OCI-LY3 (cell line): ENCODE measurements at regions not wholly inside any gene's neighbourhood (a gene's known extent, or its start where the extent isn't known, plus 50 kb on each side); places are given as distances from the start of the nearest gene placed in this dataset.

Experiments
- H2AFZ ChIP-seq: fragments of 200-600, 300-600 bp; shearing (Covaris generic); 2 replicates; pipeline ENCODE4 v1.6.0; 2014; ENCODE audit warnings: antibody characterized with exemption, low read depth, low read length
- H3K27ac ChIP-seq: fragments of 200-600, 300-600 bp; sonication (generic); 2 replicates; pipeline ENCODE4 v1.5.1; 2014; ENCODE audit warnings: mild to moderate bottlenecking, low read length, moderate library complexity, mixed read lengths
- H3K27me3 ChIP-seq: fragments of 200-600, 300-600 bp; sonication (generic); 2 replicates; pipeline ENCODE4 v1.6.1; 2014; ENCODE audit warnings: low read depth, low read length, mixed read lengths
- H3K36me3 ChIP-seq: fragments of 200-600, 300-600 bp; sonication (generic); replicated peaks from 2 replicates; pipeline ENCODE3; 2014; ENCODE audit warnings: low read depth, low read length, mixed read lengths
- H3K4me1 ChIP-seq: fragments of 300-600, 200-600 bp; sonication (generic); 2 replicates; pipeline ENCODE4 v1.6.1; 2014; ENCODE audit warnings: low read length, mixed read lengths
- H3K4me2 ChIP-seq: fragments of 200-600, 300-600 bp; sonication (generic); 2 replicates; pipeline ENCODE4 v1.6.1; 2014; ENCODE audit warnings: low read length, mixed read lengths
- H3K4me3 ChIP-seq: fragments of 300-600, 200-600 bp; sonication (generic); 2 replicates; pipeline ENCODE4 v1.5.1; 2014; ENCODE audit warnings: antibody characterized with exemption, mild to moderate bottlenecking, low read length, moderate library complexity
- H3K79me2 ChIP-seq: fragments of 300-600, 200-600 bp; shearing (Covaris generic); 2 replicates; pipeline ENCODE4 v1.6.1; 2014; ENCODE audit warnings: mild to moderate bottlenecking, low read length, mixed read lengths
- H3K9ac ChIP-seq: fragments of 300-600, 200-600 bp; shearing (Covaris generic); 2 replicates; pipeline ENCODE4 v1.6.0; 2014; ENCODE audit warnings: mild to moderate bottlenecking, low read length, moderate library complexity
- H3K9me3 ChIP-seq: fragments of 200-600, 300-600 bp; shearing (Covaris generic); 2 replicates; pipeline ENCODE4 v1.6.1; 2014; ENCODE audit warnings: low read length, mixed read lengths; ENCODE audit not compliant: insufficient read depth
- H4K20me1 ChIP-seq: fragments of 200-600, 300-600 bp; sonication (generic); 2 replicates; pipeline ENCODE4 v1.6.1; 2016; ENCODE audit warnings: low read length, mixed read lengths; ENCODE audit not compliant: insufficient read depth
- EZH2phosphoT487 ChIP-seq: fragments of 200-600 bp; shearing (Covaris generic); IDR thresholded peaks from 2 replicates; pipeline ENCODE4 v1.6.1; 2018; ENCODE audit warnings: antibody characterized with exemption, mixed run types, low read depth
- TF ChIP-seq, protein P1 (sequence below): fragments of 200-600, 300-600 bp; sonication (generic); IDR thresholded peaks from 2 replicates; pipeline ENCODE4 v1.5.1; 2014; ENCODE audit warnings: antibody characterized with exemption, low read length, low read depth

DNA sequence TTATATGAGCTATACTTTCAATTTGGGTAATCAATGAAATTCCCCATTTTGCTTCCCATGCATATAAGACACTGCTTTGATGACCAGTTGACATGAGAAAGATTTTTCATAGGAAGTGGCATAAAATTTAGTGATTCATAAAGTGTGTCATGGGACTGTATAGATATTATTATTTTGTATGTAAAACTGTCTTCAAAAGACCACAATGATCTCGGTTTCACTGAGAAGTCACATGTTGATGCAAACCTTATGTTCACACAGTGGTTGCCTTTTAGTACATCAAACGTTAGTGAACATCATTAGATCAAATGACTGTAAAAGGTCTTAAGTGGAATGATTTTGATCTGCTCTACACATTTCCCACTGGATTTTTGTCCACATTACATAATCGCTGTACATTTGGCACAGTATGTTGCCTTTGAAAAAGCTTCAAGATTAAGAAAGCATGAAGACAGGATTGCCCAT is 349.2 kb upstream of the MEF2C start:
- no peak for TF ChIP-seq EZH2phosphoT487
- TF ChIP-seq, protein P1, sequence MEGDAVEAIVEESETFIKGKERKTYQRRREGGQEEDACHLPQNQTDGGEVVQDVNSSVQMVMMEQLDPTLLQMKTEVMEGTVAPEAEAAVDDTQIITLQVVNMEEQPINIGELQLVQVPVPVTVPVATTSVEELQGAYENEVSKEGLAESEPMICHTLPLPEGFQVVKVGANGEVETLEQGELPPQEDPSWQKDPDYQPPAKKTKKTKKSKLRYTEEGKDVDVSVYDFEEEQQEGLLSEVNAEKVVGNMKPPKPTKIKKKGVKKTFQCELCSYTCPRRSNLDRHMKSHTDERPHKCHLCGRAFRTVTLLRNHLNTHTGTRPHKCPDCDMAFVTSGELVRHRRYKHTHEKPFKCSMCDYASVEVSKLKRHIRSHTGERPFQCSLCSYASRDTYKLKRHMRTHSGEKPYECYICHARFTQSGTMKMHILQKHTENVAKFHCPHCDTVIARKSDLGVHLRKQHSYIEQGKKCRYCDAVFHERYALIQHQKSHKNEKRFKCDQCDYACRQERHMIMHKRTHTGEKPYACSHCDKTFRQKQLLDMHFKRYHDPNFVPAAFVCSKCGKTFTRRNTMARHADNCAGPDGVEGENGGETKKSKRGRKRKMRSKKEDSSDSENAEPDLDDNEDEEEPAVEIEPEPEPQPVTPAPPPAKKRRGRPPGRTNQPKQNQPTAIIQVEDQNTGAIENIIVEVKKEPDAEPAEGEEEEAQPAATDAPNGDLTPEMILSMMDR, result no peak
- peak overlapping the region; percentile 49 for H3K9ac ChIP-seq
- peak overlapping the region; percentile 81 for H3K27ac ChIP-seq
- peak overlapping the region; percentile 76 for H2AFZ ChIP-seq
- peak overlapping the region; percentile 80 for H3K4me2 ChIP-seq
- no peaks in the 10 kb centered on the region for H4K20me1 ChIP-seq
- no peaks in the 10 kb centered on the region for H3K27me3 ChIP-seq
- peaks cover 24% of the 10 kb centered on the region for H3K4me1 ChIP-seq
- H3K4me3 ChIP-seq, result peak overlapping the region; percentile 48
- H3K36me3 ChIP-seq, result peaks cover 2% of the 10 kb centered on the region
- no peaks in the 10 kb centered on the region for H3K9me3 ChIP-seq
- no peaks in the 10 kb centered on the region for H3K79me2 ChIP-seq

DNA sequence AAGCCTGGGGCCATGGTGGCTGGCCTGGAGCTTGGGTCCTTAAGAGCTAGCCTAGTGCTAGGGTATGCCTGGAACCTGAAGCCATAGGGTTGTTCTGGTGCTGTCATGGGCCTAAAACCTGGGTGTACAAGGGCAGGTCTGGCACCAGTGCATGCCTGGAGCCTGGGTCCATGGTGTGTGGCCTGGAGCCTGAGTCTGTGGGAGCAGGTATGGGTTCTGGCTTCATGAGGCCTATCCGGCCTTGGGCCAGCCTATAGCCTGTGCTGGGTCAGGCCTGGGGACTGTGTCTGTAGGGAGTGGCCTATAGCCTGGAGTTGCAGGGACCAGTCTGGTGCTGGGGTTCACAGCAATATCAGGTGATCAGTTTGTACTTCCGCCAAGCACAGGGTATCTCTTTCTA is 347.2 kb upstream of the MEF2C start:
- H3K4me3 ChIP-seq, result no peak overlapping the region
- H3K4me2 ChIP-seq, result no peak overlapping the region
- H3K27ac ChIP-seq, result no peak overlapping the region
- no peaks in the 10 kb centered on the region for H3K9me3 ChIP-seq
- H2AFZ ChIP-seq, result no peak overlapping the region
- H3K36me3 ChIP-seq, result peaks cover 2% of the 10 kb centered on the region
- H4K20me1 ChIP-seq, result no peaks in the 10 kb centered on the region
- TF ChIP-seq EZH2phosphoT487, result no peak
- TF ChIP-seq, protein P1, result no peak
- H3K4me1 ChIP-seq, result peaks cover 24% of the 10 kb centered on the region
- no peaks in the 10 kb centered on the region for H3K27me3 ChIP-seq
- H3K9ac ChIP-seq, result no peak overlapping the region
- no peaks in the 10 kb centered on the region for H3K79me2 ChIP-seq

- Histone ChIP-seq H3K4me1 (peaks cover 24% of the 10 kb centered on the region), H3K79me2 (no peaks in the 10 kb centered on the region), H3K27ac (no peak overlapping the region), H3K4me2 (no peak overlapping the region), H3K9me3 (no peaks in the 10 kb centered on the region), H2AFZ (no peak overlapping the region), H3K36me3 (peaks cover 2% of the 10 kb centered on the region), H3K4me3 (no peak overlapping the region), H4K20me1 (no peaks in the 10 kb centered on the region), H3K27me3 (no peaks in the 10 kb centered on the region), H3K9ac (no peak overlapping the region)
- TF ChIP-seq, protein P1, result no peak
- no peak for TF ChIP-seq EZH2phosphoT487
These were observed 346.5 kb upstream of the MEF2C start for GRCh38 chr5:89229331-89230070.

GRCh38 chr5:89228355-89228754 is 345.4 kb upstream of the MEF2C start:
- Histone ChIP-seq H3K36me3 (peaks cover 2% of the 10 kb centered on the region), H3K4me2 (no peak overlapping the region)
- no peak for TF ChIP-seq EZH2phosphoT487
- TF ChIP-seq, protein P1, result no peak

More at GRCh38 chr5:89228355-89228754, 345.4 kb upstream of the MEF2C start:
- no peaks in the 10 kb centered on the region for H3K9me3 ChIP-seq
- H4K20me1 ChIP-seq, result no peaks in the 10 kb centered on the region
- H3K27ac ChIP-seq, result no peak overlapping the region
- no peaks in the 10 kb centered on the region for H3K79me2 ChIP-seq
- H3K4me1 ChIP-seq, result peaks cover 22% of the 10 kb centered on the region
- no peaks in the 10 kb centered on the region for H3K27me3 ChIP-seq
- no peak overlapping the region for H2AFZ ChIP-seq
- no peak overlapping the region for H3K9ac ChIP-seq
- no peak overlapping the region for H3K4me3 ChIP-seq
